Hematopoietic multipotent progenitor cell treated with erythropoietin and hydrocortisone succinate and interleukin-3 and kit ligand, for 15 days (in vitro differentiated cells): ENCODE measurements at regions not wholly inside any gene's neighbourhood (a gene's known extent, or its start where the extent isn't known, plus 50 kb on each side); places are given as distances from the start of the nearest gene placed in this dataset.
"Not testable (repeated sequence)": the region's sequence is repeated elsewhere in the genome, so short reads cannot be mapped to it uniquely, and the experiment has no call there.

Experiments used
- DNase-seq: peaks from one replicate; pipeline ENCODE4 v3.0.0-alpha.2; 2015; ENCODE audit warnings: low spot score

DNA sequence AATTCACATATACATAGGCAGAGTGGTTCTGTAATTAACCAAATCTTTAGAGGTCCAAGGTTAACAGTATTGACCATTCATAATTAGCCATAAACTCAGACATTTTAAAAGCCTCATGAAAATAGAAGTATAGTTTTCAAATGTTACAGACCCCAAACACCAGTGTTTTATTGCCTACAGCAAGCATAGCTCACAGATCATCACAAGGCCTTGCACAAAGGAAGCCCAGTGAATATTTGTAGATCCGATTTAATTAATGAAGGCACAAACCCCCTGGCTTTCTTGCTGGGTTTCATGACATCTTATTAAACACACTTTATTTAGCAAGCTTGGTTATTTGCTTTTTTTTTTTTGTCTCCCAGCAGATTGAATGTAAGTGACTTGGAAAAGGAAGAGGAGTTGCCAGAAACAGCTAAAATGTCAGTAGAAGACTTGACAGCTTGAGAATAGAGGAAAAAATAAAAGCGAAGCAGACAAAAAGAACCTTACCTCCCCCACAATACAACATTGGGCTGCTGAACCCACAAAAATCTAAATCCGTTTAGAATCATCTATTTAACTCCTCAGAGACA lies 283.9 kb upstream of the TNC start:
- no peak for DNase-seq

GRCh38 chr9:115403753-115404152 lies 285.8 kb upstream of the TNC start:
- no peak for DNase-seq

DNA sequence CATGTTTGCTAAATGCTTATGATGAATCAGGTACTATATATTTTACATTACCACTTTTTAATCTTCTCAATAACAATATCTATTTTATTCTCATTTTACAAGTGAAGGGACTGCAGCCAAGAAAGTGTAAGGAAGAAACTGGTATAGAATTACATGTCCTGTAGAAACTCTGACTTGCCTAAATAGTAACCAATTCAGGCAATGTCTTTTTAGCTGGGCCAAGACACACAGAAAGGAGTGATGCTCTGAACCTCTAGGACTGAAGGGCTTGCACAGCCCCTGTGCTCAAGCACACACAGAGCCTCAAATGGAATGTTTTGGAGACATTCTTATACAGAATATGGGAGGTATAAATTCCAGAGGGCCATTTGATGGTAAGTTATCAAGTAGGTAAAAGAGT lies 286.4 kb upstream of the TNC start:
- no peak for DNase-seq

DNA sequence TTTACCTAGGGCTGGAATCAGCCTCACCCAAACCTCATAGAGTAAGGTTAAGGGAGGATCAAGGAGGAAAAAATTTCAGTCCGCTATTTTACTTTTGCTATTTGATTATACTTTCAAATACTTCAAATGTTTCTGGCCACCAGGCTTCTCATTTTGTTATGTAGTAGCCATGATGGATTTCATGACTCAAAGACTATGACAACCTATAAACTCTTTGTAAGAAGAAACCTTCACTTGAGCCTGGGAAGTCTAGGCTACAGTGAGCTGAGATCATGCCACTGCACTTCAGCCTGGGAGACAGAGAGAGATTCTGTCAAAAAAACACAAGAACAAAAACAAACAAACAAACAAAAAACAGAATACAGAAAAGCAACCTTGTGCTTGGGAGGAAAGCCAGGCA lies 293.6 kb upstream of the TNC start:
- no peak for DNase-seq

DNA sequence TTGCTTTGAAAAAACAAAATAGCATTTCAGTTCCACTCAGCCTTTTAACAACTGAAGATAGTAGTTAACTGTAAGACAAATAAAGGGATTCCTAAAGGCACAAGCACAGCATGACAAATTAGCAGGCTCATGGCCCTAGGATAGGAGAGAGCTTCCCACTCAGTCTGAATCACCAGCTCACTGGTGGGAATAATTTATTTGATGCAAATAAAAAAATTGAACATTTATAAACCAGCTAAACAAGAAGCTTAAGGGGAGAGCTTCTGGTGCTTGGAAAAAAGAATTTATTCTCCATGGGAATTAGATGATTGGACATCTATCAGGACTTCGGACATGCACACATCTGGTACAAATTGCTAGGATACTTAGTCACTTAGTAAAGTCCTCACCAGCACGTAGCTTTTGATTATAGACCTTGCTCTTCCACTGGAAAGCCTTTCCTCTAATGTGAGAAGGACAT lies 294.1 kb upstream of the TNC start:
- no peak for DNase-seq

GRCh38 chr9:115412656-115413055 lies 294.7 kb upstream of the TNC start:
- DNase-seq: no peak

DNA sequence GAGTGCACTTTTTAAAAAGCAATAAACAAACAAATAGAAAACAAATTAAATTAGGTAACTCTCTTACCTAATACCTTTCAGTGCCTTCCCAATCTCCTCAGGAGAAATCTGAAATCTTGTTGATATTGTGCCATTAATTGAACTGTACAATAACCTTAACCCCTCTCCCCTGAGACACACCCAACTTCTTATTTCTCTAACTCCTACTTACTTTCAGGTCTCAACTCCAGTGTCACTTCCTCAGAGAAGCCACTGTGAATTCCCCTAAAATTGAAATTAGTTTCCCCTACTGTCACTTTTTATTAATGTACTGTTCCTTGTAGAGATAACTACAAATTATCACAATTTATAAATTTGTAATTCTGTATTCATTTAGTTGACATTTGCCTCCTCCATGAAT lies 295.3 kb upstream of the TNC start:
- DNase-seq: no peak

GRCh38 chr9:115413766-115414382 lies 295.9 kb upstream of the TNC start:
- no peak for DNase-seq

GRCh38 chr9:115414561-115414960 lies 296.6 kb upstream of the TNC start:
- DNase-seq: no peak

DNA sequence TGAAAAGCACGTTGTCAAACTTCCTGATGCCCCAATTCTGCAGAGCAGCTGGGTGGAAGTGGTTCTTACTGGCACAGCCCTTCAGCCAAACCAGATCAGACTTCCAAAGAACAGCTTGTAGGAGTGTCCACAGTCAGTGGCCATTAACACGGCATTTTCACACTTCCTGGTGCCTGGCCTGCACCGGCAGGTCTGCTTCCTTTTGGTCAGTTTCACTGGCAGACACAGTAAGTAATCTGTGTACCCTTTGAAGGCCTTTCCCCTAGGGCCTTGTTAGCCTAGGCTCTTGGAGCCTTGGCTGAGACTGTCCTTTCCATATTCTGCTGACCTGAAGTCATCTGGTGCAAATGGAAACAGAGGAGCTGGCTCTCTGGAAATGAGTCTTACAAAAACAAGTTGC lies 297.5 kb upstream of the TNC start:
- no peak for DNase-seq

GRCh38 chr9:115416299-115416698 lies 298.3 kb upstream of the TNC start:
- no peak for DNase-seq

DNA sequence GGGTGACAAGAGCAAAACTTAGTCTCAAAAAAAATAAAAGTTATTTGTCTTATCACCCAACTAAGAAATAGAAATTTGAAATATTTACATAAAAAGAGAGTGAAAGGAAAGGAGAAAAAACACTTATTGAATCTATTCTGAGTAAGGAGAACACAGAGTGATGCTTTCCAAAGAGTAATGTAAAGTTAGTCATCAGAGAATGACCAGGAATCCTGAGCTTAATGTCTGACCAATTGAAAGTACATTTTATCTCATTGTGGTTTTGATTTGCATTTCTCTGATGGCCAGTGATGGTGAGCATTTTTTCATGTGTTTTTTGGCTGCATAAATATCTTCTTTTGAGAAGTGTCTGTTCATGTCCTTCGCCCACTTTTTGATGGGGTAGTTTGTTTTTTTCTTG lies 300.2 kb upstream of the TNC start:
- DNase-seq: not testable (repeated sequence)

GRCh38 chr9:115422932-115423440 lies 305.0 kb upstream of the TNC start:
- no peak for DNase-seq

- no peak for DNase-seq
These were observed 305.7 kb upstream of the TNC start for GRCh38 chr9:115423646-115424045.

DNA sequence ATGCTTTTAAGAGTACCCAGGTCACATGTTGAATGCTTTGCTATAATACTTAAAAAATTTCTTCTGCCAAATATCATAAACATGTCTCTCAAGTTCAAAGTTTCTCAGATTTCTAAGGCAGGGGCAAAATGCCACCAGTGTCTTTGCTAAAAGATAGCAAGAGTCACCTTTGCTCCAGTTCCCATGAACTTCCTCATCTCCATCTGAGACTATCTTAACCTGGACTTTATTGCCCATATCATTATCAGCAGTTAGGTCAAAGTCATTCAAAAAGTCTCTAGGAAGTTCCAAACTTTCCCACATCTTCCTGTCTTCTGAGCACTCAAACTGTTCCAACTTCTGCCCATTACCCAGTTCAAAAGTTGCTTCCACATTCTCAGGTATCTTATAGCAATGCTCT lies 307.6 kb upstream of the TNC start:
- no peak for DNase-seq

DNA sequence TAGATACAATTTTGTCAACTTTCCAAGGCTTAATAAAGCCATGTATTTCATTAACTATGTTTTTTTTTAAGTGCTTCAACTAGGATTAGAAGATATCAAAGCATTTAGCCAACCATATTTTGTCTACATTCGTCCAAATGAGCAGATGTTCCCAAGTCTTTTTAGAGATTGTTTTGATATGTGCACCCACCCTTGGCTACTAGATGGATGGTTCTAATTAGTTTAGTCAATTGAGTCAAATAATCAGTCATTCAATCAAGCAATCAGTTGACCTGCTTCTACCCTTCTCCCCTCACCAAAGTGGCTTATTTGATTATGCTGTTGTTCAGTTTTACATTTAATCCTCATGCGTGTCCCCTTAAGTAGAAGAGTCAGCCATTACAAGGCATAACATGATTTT lies 319.5 kb upstream of the TNC start:
- no peak for DNase-seq

DNA sequence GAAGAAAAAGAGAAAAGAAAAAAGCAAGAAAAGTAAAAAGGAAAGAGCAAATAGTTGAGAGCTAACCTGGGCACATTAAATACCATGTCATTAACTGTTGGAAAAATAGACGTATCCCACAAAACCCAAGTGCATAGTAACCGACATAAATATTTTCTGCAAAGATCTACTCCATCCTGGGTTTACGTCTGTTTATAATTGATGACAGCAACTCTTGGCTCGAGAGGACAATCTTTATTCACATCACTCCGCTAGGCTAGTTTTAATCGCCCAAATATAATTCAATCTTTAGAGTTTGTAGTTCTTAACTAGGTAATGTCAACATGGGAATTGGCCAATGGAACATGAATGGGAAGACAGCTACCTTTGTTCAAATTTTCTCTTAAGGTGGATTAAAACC lies 321.7 kb upstream of the TNC start:
- no peak for DNase-seq

- DNase-seq: no peak
These were observed 324.1 kb upstream of the TNC start for GRCh38 chr9:115442054-115442453.

GRCh38 chr9:115443890-115444289 lies 325.9 kb upstream of the TNC start:
- no peak for DNase-seq

DNA sequence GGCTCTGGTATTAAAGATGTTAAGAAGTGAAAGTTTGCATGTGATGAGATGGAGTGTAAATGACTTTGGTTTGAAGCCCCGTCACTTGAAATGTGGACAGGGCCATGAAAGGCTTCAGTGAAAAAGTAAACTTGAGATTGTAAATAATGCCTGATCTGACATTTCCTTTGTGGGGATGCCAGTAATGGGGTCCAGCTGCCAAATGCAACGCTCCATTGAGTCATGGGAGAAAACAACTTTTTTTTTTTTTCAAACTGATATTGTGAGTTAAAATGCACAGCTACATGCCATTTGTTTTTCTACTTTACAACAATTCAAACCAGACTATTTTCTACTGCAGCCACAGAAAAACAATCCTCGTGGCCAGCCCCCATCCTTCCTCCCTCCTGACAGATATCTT lies 327.0 kb upstream of the TNC start:
- no peak for DNase-seq

GRCh38 chr9:115445655-115446054 lies 327.7 kb upstream of the TNC start:
- DNase-seq: no peak

DNA sequence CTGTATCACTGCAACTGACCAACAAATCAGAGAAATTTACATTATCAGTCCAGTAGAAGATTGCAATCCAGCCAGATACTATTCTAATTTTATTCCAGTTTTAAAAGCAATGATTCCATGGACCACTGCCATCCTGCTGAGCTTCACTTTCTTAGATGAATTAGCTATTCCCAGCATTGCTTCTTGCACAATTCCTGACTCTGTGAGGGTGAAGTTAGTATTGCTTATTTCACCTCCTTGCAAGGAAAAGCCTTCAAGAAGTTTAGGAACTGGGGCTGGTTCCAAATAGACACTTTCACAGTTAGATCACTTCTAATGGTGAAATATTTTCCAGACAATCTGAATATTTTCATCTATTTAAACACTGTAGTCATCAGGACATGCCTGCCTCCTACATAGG lies 338.6 kb upstream of the TNC start:
- no peak for DNase-seq

GRCh38 chr9:115461280-115461679 lies 343.3 kb upstream of the TNC start:
- DNase-seq: no peak

DNA sequence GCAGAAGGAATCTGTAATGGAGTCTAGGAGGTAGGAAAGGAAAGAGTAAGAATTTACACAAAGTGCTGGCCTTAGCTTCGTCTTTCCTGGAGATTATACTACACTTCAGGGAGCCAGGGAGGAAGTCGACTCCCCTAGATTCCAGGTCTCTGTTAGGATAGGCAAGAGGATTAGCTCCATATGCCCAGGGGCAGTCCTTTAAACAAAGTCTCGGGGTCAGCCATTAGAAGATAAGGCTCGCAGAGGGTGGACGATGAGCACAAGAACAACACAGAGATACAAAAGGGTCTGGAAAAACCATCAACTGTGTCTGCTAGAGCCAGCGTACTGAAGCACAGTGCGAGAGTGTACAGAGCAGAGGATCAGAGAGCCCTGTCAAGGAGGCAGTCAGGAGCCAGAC lies 344.7 kb upstream of the TNC start:
- no peak for DNase-seq
